ENCODE measurements at regions not wholly inside any gene's neighbourhood (a gene's known extent, or its start where the extent isn't known, plus 50 kb on each side); places are given as distances from the start of the nearest gene placed in this dataset.

- Histone ChIP-seq H3K36me3 (ENCODE audit: insufficient read depth, low read length) (no peaks in the 10 kb centered on the region), H3K27ac (ENCODE audit: low read depth, low read length, poor library complexity, severe bottlenecking) (no peak overlapping the region), H3K4me2 (ENCODE audit: low read length) (no peak overlapping the region), H3K4me3 (ENCODE audit: low read depth, low read length, poor library complexity, severe bottlenecking) (no peak overlapping the region), H3K9me3 (ENCODE audit: low read length) (no peaks in the 10 kb centered on the region), H3K9me2 (ENCODE audit: insufficient read depth, low read length) (no peaks in the 10 kb centered on the region), H2AFZ (ENCODE audit: low read length) (no peak overlapping the region), H4K20me1 (ENCODE audit: insufficient read depth, low read length) (no peaks in the 10 kb centered on the region), H3K4me1 (ENCODE audit: insufficient read depth, low read length, poor library complexity, severe bottlenecking) (no peaks in the 10 kb centered on the region), H3K79me2 (ENCODE audit: insufficient read depth, low read depth, low read length) (no peaks in the 10 kb centered on the region)
- CTCF ChIA-PET (ENCODE audit: unreplicated experiment): no interaction called here
- DNase-seq (ENCODE audit: low spot score): no peak
- BruUV-seq (replicated peaks): no TSS peak
- TF ChIP-seq EZH2phosphoT487 (IDR thresholded peaks at IDR 0.05; ENCODE audit: borderline replicate concordance, low read depth, low read length) (no peak), CTCF (conservative IDR thresholded peaks at IDR 0.05; ENCODE audit: low read length) (no peak)
- POLR2A ChIA-PET: no interaction called here
- intact Hi-C loops (cut with micrococcal nuclease; ENCODE audit: unreplicated experiment): no loop called here
Observed at GRCh38 chr3:80788914-80789313, 972.5 kb downstream of the GBE1 start.

- BruUV-seq (replicated peaks): no TSS peak
- no peak for TF ChIP-seq CTCF (conservative IDR thresholded peaks at IDR 0.05; ENCODE audit: low read length)
- no peak for TF ChIP-seq EZH2phosphoT487 (IDR thresholded peaks at IDR 0.05; ENCODE audit: borderline replicate concordance, low read depth, low read length)
Observed at GRCh38 chr3:80785875-80786274, 975.6 kb downstream of the GBE1 start.

GRCh38 chr3:80785475-80785874, 976.0 kb downstream of the GBE1 start:
- Histone ChIP-seq H3K27ac (ENCODE audit: low read depth, low read length, poor library complexity, severe bottlenecking) (no peak overlapping the region), H3K4me1 (ENCODE audit: insufficient read depth, low read length, poor library complexity, severe bottlenecking) (no peaks in the 10 kb centered on the region), H3K36me3 (ENCODE audit: insufficient read depth, low read length) (no peaks in the 10 kb centered on the region), H3K9me3 (ENCODE audit: low read length) (no peaks in the 10 kb centered on the region), H3K4me2 (ENCODE audit: low read length) (no peak overlapping the region), H2AFZ (ENCODE audit: low read length) (no peak overlapping the region), H3K4me3 (ENCODE audit: low read depth, low read length, poor library complexity, severe bottlenecking) (no peak overlapping the region), H3K79me2 (ENCODE audit: insufficient read depth, low read depth, low read length) (no peaks in the 10 kb centered on the region), H4K20me1 (ENCODE audit: insufficient read depth, low read length) (no peaks in the 10 kb centered on the region), H3K9me2 (ENCODE audit: insufficient read depth, low read length) (no peaks in the 10 kb centered on the region)
- TF ChIP-seq EZH2phosphoT487 (IDR thresholded peaks at IDR 0.05; ENCODE audit: borderline replicate concordance, low read depth, low read length) (no peak), CTCF (conservative IDR thresholded peaks at IDR 0.05; ENCODE audit: low read length) (0 out of 2 replicates have a peak, but pooled peaks have one; percentile 13)
- ChIA-PET CTCF (ENCODE audit: unreplicated experiment) (no interaction called here), POLR2A (interaction anchor here (0.6 kb wide), 2 partner anchors 17 to 1546 kb away, joined by 3 read pairs; no protein-coding TSS in a partner anchor)
- BruUV-seq (replicated peaks): no TSS peak
- intact Hi-C loops (cut with micrococcal nuclease; ENCODE audit: unreplicated experiment): no loop called here
- DNase-seq (ENCODE audit: low spot score): no peak

More at GRCh38 chr3:80785875-80786274, 975.6 kb downstream of the GBE1 start:
- Histone ChIP-seq H3K9me3 (ENCODE audit: low read length) (no peaks in the 10 kb centered on the region), H3K79me2 (ENCODE audit: insufficient read depth, low read depth, low read length) (no peaks in the 10 kb centered on the region), H2AFZ (ENCODE audit: low read length) (no peak overlapping the region), H3K27ac (ENCODE audit: low read depth, low read length, poor library complexity, severe bottlenecking) (no peak overlapping the region), H4K20me1 (ENCODE audit: insufficient read depth, low read length) (no peaks in the 10 kb centered on the region), H3K9me2 (ENCODE audit: insufficient read depth, low read length) (no peaks in the 10 kb centered on the region), H3K4me1 (ENCODE audit: insufficient read depth, low read length, poor library complexity, severe bottlenecking) (no peaks in the 10 kb centered on the region), H3K36me3 (ENCODE audit: insufficient read depth, low read length) (no peaks in the 10 kb centered on the region), H3K4me3 (ENCODE audit: low read depth, low read length, poor library complexity, severe bottlenecking) (no peak overlapping the region), H3K4me2 (ENCODE audit: low read length) (no peak overlapping the region)
- CTCF ChIA-PET (ENCODE audit: unreplicated experiment): no interaction called here
- POLR2A ChIA-PET: interaction anchor here (0.6 kb wide), 2 partner anchors 17 to 1546 kb away, joined by 3 read pairs; no protein-coding TSS in a partner anchor
- intact Hi-C loops (cut with micrococcal nuclease; ENCODE audit: unreplicated experiment): no loop called here
- DNase-seq (ENCODE audit: low spot score): no peak
